H1 (cell line): ENCODE measurements at regions not wholly inside any gene's neighbourhood (a gene's known extent, or its start where the extent isn't known, plus 50 kb on each side); places are given as distances from the start of the nearest gene placed in this dataset.

Source experiments
- CTCF ChIA-PET: fragments of 300-600 bp; sonication (Branson Sonifier 250); formaldehyde crosslinking; loops from one replicate; lab custom pipeline; 2021; ENCODE audit not compliant: partially characterized antibody; lab: Charles Lee
- POLR2A ChIA-PET: fragments of 300-600 bp; sonication (Branson Sonifier 250); formaldehyde crosslinking; loops from one replicate; lab custom pipeline; 2021; ENCODE audit warnings: inconsistent platforms; ENCODE audit not compliant: partially characterized antibody; lab: Charles Lee
- DNase-seq, 2 experiments: peaks; one replicate each; pipeline versions ENCODE4 v3.0.0 to v3.0.0-alpha.2; 2010 to 2022; ENCODE audit warnings: low spot score in 2 of 2, low read depth in 1 of 2, mixed read lengths in 1 of 2
- FAIRE-seq: peaks from 2 replicates; lab custom pipeline; 2011; peaks lifted over from hg19 to GRCh38; lab: Jason Lieb, UNC
- H2AFZ ChIP-seq: 2 replicates; pipeline ENCODE4 v1.8.1; 2012; ENCODE audit warnings: low read length, inconsistent platforms
- H2AK5ac ChIP-seq: 2 replicates; pipeline ENCODE4 v1.6.1; 2013; ENCODE audit warnings: low read depth, low read length
- H2BK120ac ChIP-seq: replicated peaks from 2 replicates; pipeline ENCODE3; 2013; ENCODE audit warnings: low read depth, low read length, inconsistent platforms
- H2BK12ac ChIP-seq: 2 replicates; pipeline ENCODE4 v1.6.1; 2013; ENCODE audit warnings: low read depth, low read length
- H2BK15ac ChIP-seq: 2 replicates; pipeline ENCODE4 v1.6.1; 2013; ENCODE audit warnings: low read length
- H2BK20ac ChIP-seq: 2 replicates; pipeline ENCODE4 v1.6.1; 2013; ENCODE audit warnings: low read length
- H2BK5ac ChIP-seq: 2 replicates; pipeline ENCODE4 v1.6.1; 2013; ENCODE audit warnings: low read depth, low read length
- H3K14ac ChIP-seq: 2 replicates; pipeline ENCODE4 v1.6.1; 2013; ENCODE audit warnings: inconsistent platforms; ENCODE audit not compliant: insufficient read length
- H3K18ac ChIP-seq: 2 replicates; pipeline ENCODE4 v1.6.1; 2013; ENCODE audit warnings: low read length; ENCODE audit errors: extremely low read depth
- H3K23ac ChIP-seq: 2 replicates; pipeline ENCODE4 v1.6.1; 2013; ENCODE audit warnings: inconsistent platforms; ENCODE audit not compliant: insufficient read length
- H3K23me2 ChIP-seq: 2 replicates; pipeline ENCODE4 v1.6.1; 2013; ENCODE audit warnings: low read depth, low read length
- H3K27ac ChIP-seq: 2 replicates; pipeline ENCODE4 v1.6.1; 2011; ENCODE audit warnings: low read depth, low read length, inconsistent platforms
- H3K27me3 ChIP-seq, 4 experiments: replicated peaks in 1 of 4; 1 replicate in 1 of 4; 2 replicates in 3 of 4; pipeline versions ENCODE4 v1.6.1 to v1.8.1; 2011 to 2013; ENCODE audit warnings: low read length in 3 of 4, mild to moderate bottlenecking in 3 of 4, inconsistent platforms in 2 of 4, mixed read lengths in 2 of 4, moderate library complexity in 1 of 4; ENCODE audit not compliant: control insufficient read depth in 3 of 4, insufficient read depth in 3 of 4; ENCODE audit errors: extremely low read depth in 1 of 4
- H3K36me3 ChIP-seq, 4 experiments: 2 replicates each; pipeline versions ENCODE4 v1.6.1 to v1.8.1; 2011 to 2013; ENCODE audit warnings: mild to moderate bottlenecking in 4 of 4, low read length in 3 of 4, moderate library complexity in 2 of 4, control low read depth in 1 of 4, inconsistent platforms in 1 of 4; ENCODE audit not compliant: insufficient read depth in 4 of 4, control insufficient read depth in 2 of 4
- H3K4ac ChIP-seq: replicated peaks from 2 replicates; pipeline ENCODE3; 2013; ENCODE audit warnings: low read length, low read depth, mixed read lengths, inconsistent platforms; ENCODE audit not compliant: insufficient read length
- H3K4me1 ChIP-seq, 4 experiments: replicated peaks in 1 of 4; 1 replicate in 1 of 4; 2 replicates in 3 of 4; pipeline versions ENCODE4 v1.6.1 to v1.8.1; 2011 to 2013; ENCODE audit warnings: low read length in 3 of 4, inconsistent platforms in 2 of 4, mixed read lengths in 1 of 4; ENCODE audit not compliant: insufficient read depth in 4 of 4, control insufficient read depth in 3 of 4
- H3K4me2 ChIP-seq, 2 experiments: 2 replicates each; pipeline versions ENCODE4 v1.6.1 to v1.8.1; 2011 to 2013; ENCODE audit warnings: low read depth in 2 of 2, low read length in 2 of 2, control low read depth in 1 of 2, inconsistent platforms in 1 of 2, mild to moderate bottlenecking in 1 of 2; ENCODE audit not compliant: insufficient read depth in 1 of 2
- H3K4me3 ChIP-seq, 4 experiments: fragments of 200-600, 300-600 bp in 1 of 4; sonication (generic), shearing (Covaris generic), sonication (Bioruptor Twin) in 1 of 4; 2 replicates each; pipeline versions ENCODE4 v1.5.1 to v1.8.1; 2011 to 2016; ENCODE audit warnings: low read length in 4 of 4, low read depth in 3 of 4, control low read depth in 2 of 4, inconsistent platforms in 2 of 4, mild to moderate bottlenecking in 2 of 4, mixed read lengths in 1 of 4, moderate library complexity in 1 of 4; ENCODE audit not compliant: insufficient read depth in 2 of 4; ENCODE audit errors: extremely low read depth in 1 of 4
- H3K56ac ChIP-seq: replicated peaks from 2 replicates; pipeline ENCODE3; 2013; ENCODE audit warnings: low read depth, mild to moderate bottlenecking, mixed read lengths, low read length, inconsistent platforms; ENCODE audit not compliant: insufficient read length
- H3K79me1 ChIP-seq: 2 replicates; pipeline ENCODE4 v1.6.1; 2013; ENCODE audit warnings: low read depth, low read length, control low read depth
- H3K79me2 ChIP-seq, 2 experiments: 2 replicates each; pipeline versions ENCODE4 v1.6.1 to v1.8.1; 2012 to 2013; ENCODE audit warnings: low read length in 2 of 2, mild to moderate bottlenecking in 2 of 2, inconsistent platforms in 1 of 2; ENCODE audit not compliant: insufficient read depth in 2 of 2, control insufficient read depth in 1 of 2
- H3K9ac ChIP-seq, 4 experiments: replicated peaks in 1 of 4; 1 replicate in 1 of 4; 2 replicates in 3 of 4; pipeline versions ENCODE4 v1.6.1 to v1.8.1; 2011 to 2013; ENCODE audit warnings: low read depth in 3 of 4, low read length in 3 of 4, control low read depth in 2 of 4, mild to moderate bottlenecking in 2 of 4, moderate library complexity in 2 of 4, inconsistent platforms in 1 of 4; ENCODE audit errors: extremely low read depth in 1 of 4
- H3K9me3 ChIP-seq, 2 experiments: 2 replicates each; pipeline versions ENCODE4 v1.6.1 to v1.8.1; 2012 to 2013; ENCODE audit warnings: mild to moderate bottlenecking in 2 of 2, moderate library complexity in 2 of 2, control low read depth in 1 of 2, inconsistent platforms in 1 of 2, low read depth in 1 of 2, low read length in 1 of 2, mixed read lengths in 1 of 2; ENCODE audit not compliant: insufficient read depth in 2 of 2
- H4K20me1 ChIP-seq, 2 experiments: replicated peaks in 1 of 2; 2 replicates each; pipeline versions ENCODE3 to v1.8.1; 2011 to 2013; ENCODE audit warnings: inconsistent platforms in 2 of 2, low read length in 2 of 2, mild to moderate bottlenecking in 1 of 2; ENCODE audit not compliant: insufficient read depth in 2 of 2, control insufficient read depth in 1 of 2
- H4K5ac ChIP-seq: 2 replicates; pipeline ENCODE4 v1.6.1; 2013; ENCODE audit warnings: low read length, low read depth, mixed read lengths, inconsistent platforms; ENCODE audit not compliant: insufficient read length
- H4K8ac ChIP-seq: 2 replicates; pipeline ENCODE4 v1.8.0; 2013; ENCODE audit warnings: mild to moderate bottlenecking, moderate library complexity, low read length, inconsistent platforms; ENCODE audit not compliant: insufficient read depth; ENCODE audit errors: extremely low read depth
- H4K91ac ChIP-seq: replicated peaks from 2 replicates; pipeline ENCODE3; 2013; ENCODE audit warnings: low read length, mixed read lengths, inconsistent platforms; ENCODE audit not compliant: insufficient read length
- PHF8 ChIP-seq: fragments of 200-600 bp; sonication (generic); conservative IDR thresholded peaks from 2 replicates; pipeline ENCODE4 v1.7.1; 2012; ENCODE audit warnings: low read depth, mild to moderate bottlenecking, inconsistent platforms, low read length, moderate library complexity
- TAF7 ChIP-seq: optimal IDR thresholded peaks from 2 replicates; pipeline ENCODE3; 2011; ENCODE audit warnings: low read depth, mild to moderate bottlenecking, inconsistent platforms, low read length, moderate library complexity, borderline replicate concordance
- WGBS, 2 experiments: shearing (Covaris generic) in 1 of 2; methylation state at CpG; one replicate each; pipeline versions ENCODE4 v1.1.6 to v1.1.7; 2013 to 2015; ENCODE audit warnings: low lambda C conversion rate in 2 of 2, mixed read lengths in 2 of 2, inconsistent platforms in 1 of 2, low coverage in 1 of 2, missing lambda C conversion rate in 1 of 2; ENCODE audit not compliant: insufficient replicate concordance in 2 of 2, insufficient coverage in 1 of 2, insufficient read length in 1 of 2; ENCODE audit errors: extremely low coverage in 1 of 2, missing lambda C conversion rate in 1 of 2; 5-methylcytosine and 5-hydroxymethylcytosine counted together

- H3K56ac ChIP-seq, result no peak overlapping the region
- DNase-seq, result no peak
- H2BK20ac ChIP-seq, result no peak overlapping the region
- no peak overlapping the region for H3K9ac ChIP-seq
- no peak overlapping the region for H3K27ac ChIP-seq
- H3K4ac ChIP-seq, result no peak overlapping the region
- H3K9me3 ChIP-seq, result peaks cover 31 to 32% of the 10 kb centered on the region in 2 experiments
- peaks cover 0 to 13% (median 0%) of the 10 kb centered on the region in 4 experiments; a peak in 2 of 8 replicates for H3K36me3 ChIP-seq
- H4K91ac ChIP-seq, result no peak overlapping the region
- no peak overlapping the region for H3K4me2 ChIP-seq
- no peak overlapping the region for H2AFZ ChIP-seq
- no peaks in the 10 kb centered on the region for H3K4me1 ChIP-seq
- no peak overlapping the region for H2BK120ac ChIP-seq
- no peak overlapping the region for H3K4me3 ChIP-seq
- no peak overlapping the region for H4K5ac ChIP-seq
- no peak overlapping the region for H2BK5ac ChIP-seq
- H3K79me2 ChIP-seq, result no peaks in the 10 kb centered on the region
- no peaks in the 10 kb centered on the region for H3K27me3 ChIP-seq
- no peak overlapping the region; the same call in 1 of the 2 replicates for H4K8ac ChIP-seq
- H2BK12ac ChIP-seq, result no peak overlapping the region
- POLR2A ChIA-PET, result no interaction called here
- TF ChIP-seq TAF7, result no peak
- TF ChIP-seq PHF8, result no peak
- TF ChIP-seq, all 59 proteins: peak for 0
- Histone ChIP-seq H3K18ac (no peak overlapping the region), H2AK5ac (no peak overlapping the region), H3K79me1 (no peaks in the 10 kb centered on the region), H3K23me2 (no peaks in the 10 kb centered on the region), H4K20me1 (no peaks in the 10 kb centered on the region), H3K23ac (no peak overlapping the region), H2BK15ac (no peak overlapping the region), H3K14ac (no peak overlapping the region)
- CTCF ChIA-PET, result interaction anchor here (1.2 kb wide), 1 partner anchor 11 kb away, joined by 3 read pairs; no protein-coding TSS in a partner anchor
- FAIRE-seq, result no peak
- 84% methylated on average over 2 of the region's 2 CpGs; no CpG with 5 or more reads in 1 of the 2 experiments for WGBS, 2 experiments
These were observed 698.9 kb downstream of the BCL11B start for GRCh38 chr14:98573082-98573481.
